Astrocyte (in vitro differentiated cells and primary cell): ENCODE measurements at regions not wholly inside any gene's neighbourhood (a gene's known extent, or its start where the extent isn't known, plus 50 kb on each side); places are given as distances from the start of the nearest gene placed in this dataset.

Experiments
- EZH2 ChIP-seq: IDR thresholded peaks from 2 replicates; pipeline ENCODE4 v1.6.1; 2012; ENCODE audit warnings: mild to moderate bottlenecking, low read length, inconsistent platforms; ENCODE audit not compliant: insufficient read depth
- TF ChIP-seq, protein P1 (sequence below): IDR thresholded peaks from 2 replicates; pipeline ENCODE4 v1.5.1; 2011; ENCODE audit warnings: low read depth, mild to moderate bottlenecking, inconsistent platforms, low read length, moderate library complexity; ENCODE audit not compliant: insufficient read depth

- TF ChIP-seq, protein P1, sequence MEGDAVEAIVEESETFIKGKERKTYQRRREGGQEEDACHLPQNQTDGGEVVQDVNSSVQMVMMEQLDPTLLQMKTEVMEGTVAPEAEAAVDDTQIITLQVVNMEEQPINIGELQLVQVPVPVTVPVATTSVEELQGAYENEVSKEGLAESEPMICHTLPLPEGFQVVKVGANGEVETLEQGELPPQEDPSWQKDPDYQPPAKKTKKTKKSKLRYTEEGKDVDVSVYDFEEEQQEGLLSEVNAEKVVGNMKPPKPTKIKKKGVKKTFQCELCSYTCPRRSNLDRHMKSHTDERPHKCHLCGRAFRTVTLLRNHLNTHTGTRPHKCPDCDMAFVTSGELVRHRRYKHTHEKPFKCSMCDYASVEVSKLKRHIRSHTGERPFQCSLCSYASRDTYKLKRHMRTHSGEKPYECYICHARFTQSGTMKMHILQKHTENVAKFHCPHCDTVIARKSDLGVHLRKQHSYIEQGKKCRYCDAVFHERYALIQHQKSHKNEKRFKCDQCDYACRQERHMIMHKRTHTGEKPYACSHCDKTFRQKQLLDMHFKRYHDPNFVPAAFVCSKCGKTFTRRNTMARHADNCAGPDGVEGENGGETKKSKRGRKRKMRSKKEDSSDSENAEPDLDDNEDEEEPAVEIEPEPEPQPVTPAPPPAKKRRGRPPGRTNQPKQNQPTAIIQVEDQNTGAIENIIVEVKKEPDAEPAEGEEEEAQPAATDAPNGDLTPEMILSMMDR = no peak
- no peak for TF ChIP-seq EZH2
These were observed 212.7 kb upstream of the TBL1X start for GRCh38 chrX:9252182-9252581.
